WTC11 (cell line): ENCODE measurements at regions not wholly inside any gene's neighbourhood (a gene's known extent, or its start where the extent isn't known, plus 50 kb on each side); places are given as distances from the start of the nearest gene placed in this dataset.

Source experiments
- ATF6 ChIP-seq: sonication (generic); formaldehyde crosslinking; IDR thresholded peaks from 2 replicates; pipeline ENCODE4 v1.8.1; 2023; ENCODE audit warnings: mild to moderate bottlenecking, missing genetic modification reagents
- FOXK1 ChIP-seq: sonication (generic); formaldehyde crosslinking; IDR thresholded peaks from 2 replicates; pipeline ENCODE4 v1.8.0; 2022; ENCODE audit warnings: mild to moderate bottlenecking, moderate library complexity, missing genetic modification reagents
- NFYB ChIP-seq: sonication (generic); formaldehyde crosslinking; conservative IDR thresholded peaks from 2 replicates; pipeline ENCODE4 v1.8.0; 2022; ENCODE audit warnings: low read depth, missing genetic modification reagents
- NR2C2 ChIP-seq: sonication (generic); formaldehyde crosslinking; IDR thresholded peaks from 2 replicates; pipeline ENCODE4 v1.8.0; 2022; ENCODE audit warnings: mild to moderate bottlenecking, missing genetic modification reagents
- RORB ChIP-seq: fragments of 250-450 bp; sonication (Bioruptor Pico); IDR thresholded peaks from 2 replicates; pipeline ENCODE4 v1.9.0; 2021; ENCODE audit warnings: mild to moderate bottlenecking
- TEAD4 ChIP-seq: sonication (generic); formaldehyde crosslinking; IDR thresholded peaks from 2 replicates; pipeline ENCODE4 v1.8.0; 2022; ENCODE audit warnings: mild to moderate bottlenecking, missing genetic modification reagents
- USF2 ChIP-seq: sonication (generic); formaldehyde crosslinking; IDR thresholded peaks from 2 replicates; pipeline ENCODE4 v1.8.1; 2023; ENCODE audit warnings: mild to moderate bottlenecking, missing genetic modification reagents, moderate library complexity
- ZBTB21 ChIP-seq: sonication (generic); formaldehyde crosslinking; IDR thresholded peaks from 2 replicates; pipeline ENCODE4 v1.8.1; 2023; ENCODE audit warnings: mild to moderate bottlenecking, missing genetic modification reagents, borderline replicate concordance
- ZNF263 ChIP-seq: sonication (generic); formaldehyde crosslinking; IDR thresholded peaks from 2 replicates; pipeline ENCODE4 v1.8.1; 2022; ENCODE audit warnings: low read depth, mild to moderate bottlenecking, moderate library complexity, missing genetic modification reagents
- TF ChIP-seq, protein P1 (sequence below): sonication (generic); formaldehyde crosslinking; IDR thresholded peaks from 2 replicates; pipeline ENCODE4 v1.8.0; 2023; ENCODE audit warnings: missing genetic modification reagents, mild to moderate bottlenecking, borderline replicate concordance
- TF ChIP-seq, protein P2 (sequence below): fragments of 200-600 bp; IDR thresholded peaks from 2 replicates; pipeline ENCODE4 v1.8.0; 2022; ENCODE audit warnings: antibody characterized with exemption
- TF ChIP-seq, protein P3 (sequence below): sonication (generic); formaldehyde crosslinking; IDR thresholded peaks from 2 replicates; pipeline ENCODE4 v1.8.0; 2022; ENCODE audit warnings: mild to moderate bottlenecking, missing genetic modification reagents
- TF ChIP-seq, protein P4 (sequence below): sonication (generic); formaldehyde crosslinking; IDR thresholded peaks from 2 replicates; pipeline ENCODE4 v1.8.1; 2022; ENCODE audit warnings: low read depth, mild to moderate bottlenecking, moderate library complexity, missing genetic modification reagents, borderline replicate concordance

GRCh38 chr9:134981829-134982228, 64.1 kb upstream of the FCN1 start:
- TF ChIP-seq ATF6 (CRISPR knock-in tag) (no peak), NFYB (CRISPR knock-in tag) (no peak), TEAD4 (CRISPR knock-in tag) (no peak), FOXK1 (CRISPR knock-in tag) (no peak), RORB (CRISPR knock-in tag) (no peak), ZNF263 (CRISPR knock-in tag) (no peak; the same call in 1 of the 2 replicates), USF2 (CRISPR knock-in tag) (no peak), NR2C2 (CRISPR knock-in tag) (no peak), ZBTB21 (no peak)
- TF ChIP-seq, protein P1, sequence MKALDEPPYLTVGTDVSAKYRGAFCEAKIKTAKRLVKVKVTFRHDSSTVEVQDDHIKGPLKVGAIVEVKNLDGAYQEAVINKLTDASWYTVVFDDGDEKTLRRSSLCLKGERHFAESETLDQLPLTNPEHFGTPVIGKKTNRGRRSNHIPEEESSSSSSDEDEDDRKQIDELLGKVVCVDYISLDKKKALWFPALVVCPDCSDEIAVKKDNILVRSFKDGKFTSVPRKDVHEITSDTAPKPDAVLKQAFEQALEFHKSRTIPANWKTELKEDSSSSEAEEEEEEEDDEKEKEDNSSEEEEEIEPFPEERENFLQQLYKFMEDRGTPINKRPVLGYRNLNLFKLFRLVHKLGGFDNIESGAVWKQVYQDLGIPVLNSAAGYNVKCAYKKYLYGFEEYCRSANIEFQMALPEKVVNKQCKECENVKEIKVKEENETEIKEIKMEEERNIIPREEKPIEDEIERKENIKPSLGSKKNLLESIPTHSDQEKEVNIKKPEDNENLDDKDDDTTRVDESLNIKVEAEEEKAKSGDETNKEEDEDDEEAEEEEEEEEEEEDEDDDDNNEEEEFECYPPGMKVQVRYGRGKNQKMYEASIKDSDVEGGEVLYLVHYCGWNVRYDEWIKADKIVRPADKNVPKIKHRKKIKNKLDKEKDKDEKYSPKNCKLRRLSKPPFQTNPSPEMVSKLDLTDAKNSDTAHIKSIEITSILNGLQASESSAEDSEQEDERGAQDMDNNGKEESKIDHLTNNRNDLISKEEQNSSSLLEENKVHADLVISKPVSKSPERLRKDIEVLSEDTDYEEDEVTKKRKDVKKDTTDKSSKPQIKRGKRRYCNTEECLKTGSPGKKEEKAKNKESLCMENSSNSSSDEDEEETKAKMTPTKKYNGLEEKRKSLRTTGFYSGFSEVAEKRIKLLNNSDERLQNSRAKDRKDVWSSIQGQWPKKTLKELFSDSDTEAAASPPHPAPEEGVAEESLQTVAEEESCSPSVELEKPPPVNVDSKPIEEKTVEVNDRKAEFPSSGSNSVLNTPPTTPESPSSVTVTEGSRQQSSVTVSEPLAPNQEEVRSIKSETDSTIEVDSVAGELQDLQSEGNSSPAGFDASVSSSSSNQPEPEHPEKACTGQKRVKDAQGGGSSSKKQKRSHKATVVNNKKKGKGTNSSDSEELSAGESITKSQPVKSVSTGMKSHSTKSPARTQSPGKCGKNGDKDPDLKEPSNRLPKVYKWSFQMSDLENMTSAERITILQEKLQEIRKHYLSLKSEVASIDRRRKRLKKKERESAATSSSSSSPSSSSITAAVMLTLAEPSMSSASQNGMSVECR = no peak
- TF ChIP-seq, protein P2, sequence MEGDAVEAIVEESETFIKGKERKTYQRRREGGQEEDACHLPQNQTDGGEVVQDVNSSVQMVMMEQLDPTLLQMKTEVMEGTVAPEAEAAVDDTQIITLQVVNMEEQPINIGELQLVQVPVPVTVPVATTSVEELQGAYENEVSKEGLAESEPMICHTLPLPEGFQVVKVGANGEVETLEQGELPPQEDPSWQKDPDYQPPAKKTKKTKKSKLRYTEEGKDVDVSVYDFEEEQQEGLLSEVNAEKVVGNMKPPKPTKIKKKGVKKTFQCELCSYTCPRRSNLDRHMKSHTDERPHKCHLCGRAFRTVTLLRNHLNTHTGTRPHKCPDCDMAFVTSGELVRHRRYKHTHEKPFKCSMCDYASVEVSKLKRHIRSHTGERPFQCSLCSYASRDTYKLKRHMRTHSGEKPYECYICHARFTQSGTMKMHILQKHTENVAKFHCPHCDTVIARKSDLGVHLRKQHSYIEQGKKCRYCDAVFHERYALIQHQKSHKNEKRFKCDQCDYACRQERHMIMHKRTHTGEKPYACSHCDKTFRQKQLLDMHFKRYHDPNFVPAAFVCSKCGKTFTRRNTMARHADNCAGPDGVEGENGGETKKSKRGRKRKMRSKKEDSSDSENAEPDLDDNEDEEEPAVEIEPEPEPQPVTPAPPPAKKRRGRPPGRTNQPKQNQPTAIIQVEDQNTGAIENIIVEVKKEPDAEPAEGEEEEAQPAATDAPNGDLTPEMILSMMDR = no peak
- TF ChIP-seq, protein P3, sequence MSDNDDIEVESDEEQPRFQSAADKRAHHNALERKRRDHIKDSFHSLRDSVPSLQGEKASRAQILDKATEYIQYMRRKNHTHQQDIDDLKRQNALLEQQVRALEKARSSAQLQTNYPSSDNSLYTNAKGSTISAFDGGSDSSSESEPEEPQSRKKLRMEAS (CRISPR knock-in tag) = no peak
- TF ChIP-seq, protein P4, sequence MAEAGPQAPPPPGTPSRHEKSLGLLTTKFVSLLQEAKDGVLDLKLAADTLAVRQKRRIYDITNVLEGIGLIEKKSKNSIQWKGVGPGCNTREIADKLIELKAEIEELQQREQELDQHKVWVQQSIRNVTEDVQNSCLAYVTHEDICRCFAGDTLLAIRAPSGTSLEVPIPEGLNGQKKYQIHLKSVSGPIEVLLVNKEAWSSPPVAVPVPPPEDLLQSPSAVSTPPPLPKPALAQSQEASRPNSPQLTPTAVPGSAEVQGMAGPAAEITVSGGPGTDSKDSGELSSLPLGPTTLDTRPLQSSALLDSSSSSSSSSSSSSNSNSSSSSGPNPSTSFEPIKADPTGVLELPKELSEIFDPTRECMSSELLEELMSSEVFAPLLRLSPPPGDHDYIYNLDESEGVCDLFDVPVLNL (CRISPR knock-in tag) = no peak
